ENCODE measurements at regions not wholly inside any gene's neighbourhood (a gene's known extent, or its start where the extent isn't known, plus 50 kb on each side); places are given as distances from the start of the nearest gene placed in this dataset.

DNA sequence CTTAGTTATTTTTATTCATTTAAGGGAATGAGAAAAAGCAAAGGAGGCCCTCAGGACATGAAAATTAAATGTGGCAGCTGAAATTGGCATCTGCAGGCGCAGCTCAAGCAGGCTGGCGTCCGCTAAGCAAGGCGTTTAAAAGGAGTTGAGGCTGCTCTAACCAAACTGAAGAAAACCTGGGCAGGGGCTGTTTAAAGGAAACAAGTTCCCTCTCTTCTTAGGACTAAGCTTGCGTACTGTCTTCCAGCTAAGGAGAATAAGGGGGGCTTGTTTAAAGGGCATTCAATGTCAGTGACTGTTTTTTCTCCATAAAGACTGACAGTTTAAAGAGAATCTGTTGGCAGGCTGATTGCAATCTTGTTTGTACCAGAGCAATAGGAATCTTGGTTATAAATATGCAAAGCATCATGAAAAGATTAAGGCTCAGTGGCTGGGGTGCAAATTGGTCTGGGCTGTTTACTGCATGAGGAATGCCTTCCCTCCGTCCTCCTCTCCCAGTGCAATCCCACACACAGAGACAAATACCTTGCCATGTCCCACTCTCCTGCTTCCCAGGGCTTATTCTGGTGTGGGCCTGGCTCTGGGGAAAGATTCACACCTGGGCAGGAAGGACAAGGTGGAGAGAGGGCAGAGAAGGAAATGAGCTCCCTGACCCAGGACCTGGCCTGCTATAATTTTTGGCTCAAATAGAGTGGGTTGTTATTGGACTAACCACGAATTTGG, 85.9 kb upstream of the LIFR start:
- H3K9me3 ChIP-seq = no peaks in the 10 kb centered on the region
- H3K27me3 ChIP-seq = no peaks in the 10 kb centered on the region
- no peak overlapping the region for H3K9ac ChIP-seq
- H3K4me1 ChIP-seq = no peaks in the 10 kb centered on the region
- no peak overlapping the region for H3K4me3 ChIP-seq
- TF ChIP-seq Cebpa-rat (IDR thresholded peaks at IDR 0.05) = no peak
- H3K27ac ChIP-seq = no peak overlapping the region
- no peaks in the 10 kb centered on the region for H3K36me3 ChIP-seq
- no peaks in the 10 kb centered on the region for H4K20me1 ChIP-seq
- H3K4me2 ChIP-seq = no peak overlapping the region

DNA sequence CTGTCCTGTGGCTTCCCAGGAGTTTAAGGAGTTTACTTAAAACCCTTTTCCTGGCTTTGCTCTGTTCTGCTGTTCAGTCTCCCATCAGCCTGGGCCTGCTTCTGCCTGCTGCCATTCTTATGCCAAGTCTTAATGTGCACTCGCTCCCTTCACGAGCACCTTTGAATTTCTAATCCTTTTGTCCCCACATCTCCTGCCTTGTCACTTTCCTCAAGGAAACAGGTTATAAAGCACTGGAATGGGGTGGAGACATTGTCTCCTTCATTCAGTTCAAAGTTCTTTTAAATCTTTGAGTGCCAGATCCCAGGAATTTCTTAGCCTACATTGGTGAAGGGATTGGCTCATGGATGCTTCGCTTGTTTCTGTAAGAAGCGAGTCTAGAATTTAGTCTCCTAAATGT, 87.2 kb upstream of the LIFR start:
- Histone ChIP-seq H3K4me1 (no peaks in the 10 kb centered on the region), H3K4me2 (no peak overlapping the region), H3K27me3 (no peaks in the 10 kb centered on the region), H3K9ac (no peak overlapping the region), H3K27ac (no peak overlapping the region), H3K4me3 (no peak overlapping the region), H4K20me1 (no peaks in the 10 kb centered on the region), H3K36me3 (no peaks in the 10 kb centered on the region), H3K9me3 (no peaks in the 10 kb centered on the region)
- TF ChIP-seq Cebpa-rat (IDR thresholded peaks at IDR 0.05) = no peak

DNA sequence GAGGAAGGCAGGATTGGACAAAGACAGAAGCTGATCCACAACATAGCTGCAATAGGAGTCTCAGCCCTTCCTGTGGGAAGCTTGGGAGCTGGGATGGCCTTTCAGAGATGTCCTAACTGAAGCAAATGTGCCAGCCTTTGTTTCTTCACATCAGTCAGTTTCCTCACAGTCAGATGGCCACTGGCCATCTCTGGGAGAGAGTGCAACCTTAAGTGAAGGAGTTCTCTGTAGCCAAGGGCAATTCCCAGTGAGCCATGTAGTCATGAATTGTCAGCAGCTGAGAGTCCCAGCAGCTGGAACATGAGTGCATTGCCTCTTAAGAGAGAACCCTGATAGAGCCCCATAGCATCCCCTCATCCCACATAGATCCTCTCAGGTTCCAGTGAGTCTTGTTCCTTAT, 89.1 kb upstream of the LIFR start:
- Histone ChIP-seq H3K4me1 (no peaks in the 10 kb centered on the region), H4K20me1 (no peaks in the 10 kb centered on the region), H3K9me3 (no peaks in the 10 kb centered on the region), H3K27me3 (no peaks in the 10 kb centered on the region), H3K27ac (no peak overlapping the region), H3K9ac (no peak overlapping the region), H3K4me3 (no peak overlapping the region), H3K4me2 (no peak overlapping the region), H3K36me3 (no peaks in the 10 kb centered on the region)
- no peak for TF ChIP-seq Cebpa-rat (IDR thresholded peaks at IDR 0.05)

DNA sequence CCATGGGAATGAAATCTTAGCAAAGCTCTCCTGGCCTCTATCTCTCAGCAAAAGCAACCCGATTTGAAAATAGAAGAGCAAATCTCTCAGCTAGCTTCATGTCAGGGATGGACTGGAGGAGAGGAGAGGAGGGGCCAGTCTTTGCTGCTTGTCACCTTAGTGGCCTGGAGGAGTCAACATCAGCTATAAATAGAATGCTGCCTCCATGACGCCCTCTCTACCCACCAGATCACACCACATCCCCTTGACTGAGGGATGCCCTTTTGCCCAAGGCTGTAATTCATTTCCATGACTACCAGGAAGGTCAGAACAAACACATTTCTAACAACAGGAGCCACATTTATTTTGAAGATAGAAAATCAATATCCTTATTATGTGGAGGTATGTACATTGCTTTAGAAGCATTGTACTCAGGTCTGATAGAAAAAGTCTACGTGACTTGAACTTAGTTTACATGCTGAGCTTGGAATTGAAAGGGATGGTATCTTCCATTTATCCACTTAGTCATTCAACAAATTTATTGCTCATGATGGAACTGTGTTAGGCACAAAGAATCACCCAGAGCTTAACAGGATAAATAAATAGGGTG, 92.4 kb upstream of the LIFR start:
- Histone ChIP-seq H4K20me1 (no peaks in the 10 kb centered on the region), H3K27ac (no peak overlapping the region), H3K27me3 (no peaks in the 10 kb centered on the region), H3K4me3 (no peak overlapping the region), H3K4me1 (no peaks in the 10 kb centered on the region), H3K9ac (no peak overlapping the region), H3K9me3 (no peaks in the 10 kb centered on the region), H3K36me3 (no peaks in the 10 kb centered on the region), H3K4me2 (no peak overlapping the region)
- TF ChIP-seq Cebpa-rat (IDR thresholded peaks at IDR 0.05) = no peak

DNA sequence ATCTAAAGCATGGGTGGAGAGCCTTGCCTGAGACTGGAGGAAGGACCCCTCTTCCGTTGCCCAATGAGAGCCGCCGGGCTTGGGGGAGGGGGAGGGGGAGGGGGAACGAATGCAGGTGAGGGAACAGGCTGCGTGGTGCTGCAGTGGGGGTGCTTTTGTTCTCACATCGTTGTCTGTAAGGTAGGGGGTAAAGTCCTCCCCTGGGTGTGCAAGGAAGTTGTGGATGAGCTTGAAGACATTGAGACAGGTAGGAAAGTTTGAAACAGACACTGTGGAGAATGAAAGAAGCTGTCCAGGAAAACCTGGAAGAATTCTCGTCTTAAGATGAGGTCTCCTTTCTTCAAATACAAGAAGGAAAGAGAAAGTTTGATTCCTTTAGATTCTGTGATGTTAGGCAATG, 94.1 kb upstream of the LIFR start:
- H4K20me1 ChIP-seq = no peaks in the 10 kb centered on the region
- no peak for TF ChIP-seq Cebpa-rat (IDR thresholded peaks at IDR 0.05)
- H3K27me3 ChIP-seq = no peaks in the 10 kb centered on the region
- no peak overlapping the region for H3K9ac ChIP-seq
- H3K9me3 ChIP-seq = no peaks in the 10 kb centered on the region
- no peaks in the 10 kb centered on the region for H3K4me1 ChIP-seq
- H3K36me3 ChIP-seq = no peaks in the 10 kb centered on the region
- H3K4me2 ChIP-seq = no peak overlapping the region
- no peak overlapping the region for H3K27ac ChIP-seq
- H3K4me3 ChIP-seq = no peak overlapping the region

DNA sequence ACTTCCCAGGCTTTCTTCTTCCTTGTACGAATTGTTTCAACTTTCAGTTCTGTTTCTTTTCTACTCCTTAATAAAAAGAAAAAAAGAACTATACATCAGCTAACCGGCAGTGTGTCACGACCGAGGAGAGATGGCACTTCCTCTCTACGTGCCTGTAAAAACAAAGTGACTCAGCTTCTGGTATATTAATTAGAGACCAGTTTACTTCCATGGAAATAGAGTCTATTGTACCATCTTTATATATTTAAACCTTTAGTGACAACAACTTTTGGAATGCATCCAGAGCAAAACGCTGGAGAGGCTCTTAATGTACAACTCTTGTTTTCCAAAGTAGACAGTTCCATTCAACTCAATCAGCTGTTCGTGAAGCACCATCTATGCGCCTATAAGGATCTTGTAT, 94.5 kb upstream of the LIFR start:
- Histone ChIP-seq H3K36me3 (no peaks in the 10 kb centered on the region), H3K9ac (no peak overlapping the region), H3K4me1 (no peaks in the 10 kb centered on the region), H4K20me1 (no peaks in the 10 kb centered on the region), H3K4me2 (no peak overlapping the region), H3K4me3 (no peak overlapping the region), H3K27me3 (no peaks in the 10 kb centered on the region), H3K9me3 (no peaks in the 10 kb centered on the region), H3K27ac (no peak overlapping the region)
- TF ChIP-seq Cebpa-rat (IDR thresholded peaks at IDR 0.05) = no peak

DNA sequence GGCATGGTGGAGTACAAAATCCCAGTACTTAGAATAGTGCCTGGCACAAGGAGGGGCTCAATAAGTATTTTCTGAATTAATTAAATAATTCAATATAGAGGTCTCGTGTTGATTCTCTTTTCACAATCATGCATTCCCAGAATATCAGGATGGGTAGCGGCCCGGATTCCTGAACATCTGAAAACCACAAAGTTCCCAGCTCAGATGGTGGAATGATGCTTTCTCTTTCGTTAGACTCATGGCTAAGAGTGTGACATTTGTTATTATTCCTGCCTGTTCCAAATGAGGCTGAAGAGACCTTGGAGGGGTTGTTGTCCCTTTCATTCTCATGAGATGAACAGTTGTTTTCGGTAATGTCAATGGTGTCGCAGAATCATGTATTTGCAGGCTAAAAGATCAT, 95.4 kb upstream of the LIFR start:
- no peak overlapping the region for H3K9ac ChIP-seq
- no peak overlapping the region for H3K4me3 ChIP-seq
- H3K4me2 ChIP-seq = no peak overlapping the region
- TF ChIP-seq Cebpa-rat (IDR thresholded peaks at IDR 0.05) = no peak
- no peaks in the 10 kb centered on the region for H3K4me1 ChIP-seq
- H3K27me3 ChIP-seq = no peaks in the 10 kb centered on the region
- H3K36me3 ChIP-seq = no peaks in the 10 kb centered on the region
- no peaks in the 10 kb centered on the region for H3K9me3 ChIP-seq
- H4K20me1 ChIP-seq = no peaks in the 10 kb centered on the region
- no peak overlapping the region for H3K27ac ChIP-seq

DNA sequence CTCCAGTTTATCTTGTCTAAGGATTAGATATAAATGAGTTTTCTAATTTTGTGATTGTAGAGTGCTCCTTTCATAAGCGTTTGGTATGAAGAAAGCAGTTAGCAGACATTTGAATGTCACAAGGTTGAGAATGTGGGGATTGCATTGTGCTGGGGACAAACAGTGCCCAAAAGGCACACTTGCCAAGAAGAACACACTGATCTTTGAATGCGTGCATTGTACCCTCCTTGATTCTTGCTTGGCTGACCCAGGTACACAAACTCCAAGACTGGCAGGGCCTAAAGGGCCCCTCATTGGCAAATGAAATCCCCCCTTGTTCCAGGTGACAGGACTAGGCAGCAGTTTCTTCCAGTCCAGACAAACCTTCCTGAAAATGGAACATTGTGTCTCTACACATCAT, 96.9 kb upstream of the LIFR start:
- Histone ChIP-seq H3K4me2 (no peak overlapping the region), H3K27me3 (no peaks in the 10 kb centered on the region), H3K4me1 (no peaks in the 10 kb centered on the region), H3K9ac (no peak overlapping the region), H3K4me3 (no peak overlapping the region), H4K20me1 (no peaks in the 10 kb centered on the region), H3K27ac (no peak overlapping the region), H3K36me3 (no peaks in the 10 kb centered on the region), H3K9me3 (no peaks in the 10 kb centered on the region)
- TF ChIP-seq Cebpa-rat (IDR thresholded peaks at IDR 0.05) = no peak

DNA sequence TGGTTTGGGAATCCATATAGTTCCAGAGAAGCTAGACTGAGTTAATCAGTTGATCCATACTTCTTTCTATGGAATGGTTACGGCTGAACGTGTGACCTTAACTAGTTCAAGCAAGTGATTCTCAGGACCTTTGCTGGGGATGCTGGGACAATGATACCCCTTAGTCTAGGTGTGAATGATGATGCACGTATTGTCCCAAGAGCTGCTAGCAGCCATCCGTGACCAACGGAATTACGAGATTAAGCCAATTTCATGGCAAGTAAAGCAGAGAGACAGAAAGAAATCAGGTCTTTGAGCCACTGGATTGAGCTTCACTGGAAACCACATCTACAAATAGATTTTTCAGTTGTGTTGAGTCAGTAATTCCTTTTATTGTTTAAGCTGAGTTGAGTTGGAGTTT, 99.2 kb upstream of the LIFR start:
- TF ChIP-seq Cebpa-rat (IDR thresholded peaks at IDR 0.05) = no peak
- H3K9ac ChIP-seq = no peak overlapping the region
- H3K4me2 ChIP-seq = no peak overlapping the region
- H3K9me3 ChIP-seq = no peaks in the 10 kb centered on the region
- no peaks in the 10 kb centered on the region for H3K4me1 ChIP-seq
- no peaks in the 10 kb centered on the region for H4K20me1 ChIP-seq
- no peak overlapping the region for H3K27ac ChIP-seq
- H3K27me3 ChIP-seq = no peaks in the 10 kb centered on the region
- no peaks in the 10 kb centered on the region for H3K36me3 ChIP-seq
- H3K4me3 ChIP-seq = no peak overlapping the region

DNA sequence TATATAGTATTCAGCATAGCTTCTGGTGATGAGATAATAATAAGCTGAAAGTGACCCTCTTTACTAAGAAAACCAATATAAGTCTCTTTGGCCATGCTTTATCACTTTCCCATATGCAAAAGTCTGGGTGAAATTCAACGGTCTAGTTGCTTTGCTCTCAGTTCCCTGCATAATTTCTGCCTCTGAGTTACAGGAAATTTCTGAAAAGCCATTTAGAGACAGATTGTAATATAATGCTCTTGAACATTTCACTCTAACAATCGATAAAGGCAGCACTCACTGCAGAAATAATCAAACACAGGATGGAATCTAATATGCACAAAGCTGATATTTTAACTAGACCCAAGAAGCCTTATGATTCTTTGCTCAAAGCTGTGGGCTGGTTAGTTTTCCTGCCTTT, 100.1 kb upstream of the LIFR start:
- Histone ChIP-seq H3K4me2 (no peak overlapping the region), H4K20me1 (no peaks in the 10 kb centered on the region), H3K27me3 (no peaks in the 10 kb centered on the region), H3K36me3 (no peaks in the 10 kb centered on the region), H3K27ac (no peak overlapping the region), H3K9ac (no peak overlapping the region), H3K4me3 (no peak overlapping the region), H3K9me3 (no peaks in the 10 kb centered on the region), H3K4me1 (no peaks in the 10 kb centered on the region)
- no peak for TF ChIP-seq Cebpa-rat (IDR thresholded peaks at IDR 0.05)

DNA sequence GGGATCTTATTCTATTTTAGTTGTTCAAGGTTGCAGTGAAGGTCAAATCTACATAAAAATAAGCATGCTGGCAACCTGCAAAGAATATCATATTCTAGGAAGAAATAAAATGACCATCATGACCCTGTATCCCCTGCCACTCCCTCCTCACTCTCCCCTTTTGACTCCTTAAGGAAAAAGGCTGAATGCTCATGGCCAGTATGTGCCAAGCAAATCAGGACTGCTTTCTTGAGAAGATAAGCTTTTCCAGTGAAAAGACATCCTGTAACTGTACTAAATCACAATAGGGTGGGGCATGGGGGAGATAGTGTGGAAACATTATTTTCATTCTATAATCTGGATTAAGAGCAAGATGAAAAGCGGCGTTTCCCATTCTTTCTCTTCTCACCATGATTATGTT, 100.6 kb upstream of the LIFR start:
- no peak for TF ChIP-seq Cebpa-rat (IDR thresholded peaks at IDR 0.05)
- Histone ChIP-seq H3K9me3 (no peaks in the 10 kb centered on the region), H3K36me3 (no peaks in the 10 kb centered on the region), H3K4me3 (no peak overlapping the region), H3K4me1 (no peaks in the 10 kb centered on the region), H3K4me2 (no peak overlapping the region), H4K20me1 (no peaks in the 10 kb centered on the region), H3K27me3 (no peaks in the 10 kb centered on the region), H3K27ac (no peak overlapping the region), H3K9ac (no peak overlapping the region)
